ENCODE measurements at regions not wholly inside any gene's neighbourhood (a gene's known extent, or its start where the extent isn't known, plus 50 kb on each side); places are given as distances from the start of the nearest gene placed in this dataset.

- no peaks in the 10 kb centered on the region for H3K36me3 Mint-ChIP-seq (ENCODE audit: insufficient read depth)
- no peak for DNase-seq
- ATAC-seq = no peak
- H3K27me3 Mint-ChIP-seq (ENCODE audit: low read depth) = no peaks in the 10 kb centered on the region
- no peak overlapping the region for H3K4me3 Mint-ChIP-seq
- peaks cover 3% of the 10 kb centered on the region for H3K9me3 Mint-ChIP-seq
- no peaks in the 10 kb centered on the region for H3K4me1 Mint-ChIP-seq (ENCODE audit: low read depth)
Measured at GRCh38 chr18:72119082-72119481, 425.1 kb downstream of the CBLN2 start.

- Mint-ChIP-seq H3K36me3 (ENCODE audit: insufficient read depth) (no peaks in the 10 kb centered on the region), H3K4me1 (ENCODE audit: low read depth) (no peaks in the 10 kb centered on the region), H3K27me3 (ENCODE audit: low read depth) (no peaks in the 10 kb centered on the region), H3K4me3 (no peak overlapping the region), H3K9me3 (peaks cover 5% of the 10 kb centered on the region)
- ATAC-seq (no peak), DNase-seq (no peak)
Measured at GRCh38 chr18:72114801-72115594, 429.1 kb downstream of the CBLN2 start.

DNA sequence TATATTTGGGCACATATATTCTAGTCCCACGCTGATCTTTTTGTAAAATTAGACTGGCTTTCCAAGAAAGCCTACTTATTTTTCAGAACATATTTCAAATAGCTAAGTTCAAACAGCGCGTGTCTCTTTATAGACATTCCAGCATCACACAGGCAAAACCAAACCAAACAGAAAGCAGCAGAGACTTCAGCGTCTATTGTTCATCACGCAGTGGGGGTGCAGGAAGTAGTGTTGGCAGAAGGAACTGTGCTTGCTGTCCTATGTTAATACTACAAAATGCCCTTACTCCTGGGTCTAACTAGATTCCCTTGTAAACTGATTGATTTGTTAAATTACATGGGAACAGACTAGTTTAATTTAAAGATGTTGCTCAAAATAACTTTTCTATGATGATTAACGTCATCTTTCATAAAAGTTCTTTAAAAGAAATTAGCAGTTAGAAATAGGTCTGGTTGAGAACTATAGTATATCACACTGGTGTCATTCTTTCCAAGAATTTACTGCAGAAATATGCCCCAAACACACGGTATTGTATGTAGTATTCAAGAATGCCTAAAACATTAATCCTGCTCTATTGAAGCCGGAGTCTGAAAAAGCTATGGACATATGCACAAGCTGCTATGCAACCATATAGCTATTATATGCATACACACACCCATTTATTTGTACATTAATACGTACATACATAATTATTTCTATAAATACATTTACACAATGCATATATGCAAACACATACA is 436.3 kb downstream of the CBLN2 start:
- Mint-ChIP-seq H3K4me1 (ENCODE audit: low read depth) (no peaks in the 10 kb centered on the region), H3K36me3 (ENCODE audit: insufficient read depth) (no peaks in the 10 kb centered on the region)

GRCh38 chr18:72104851-72105250 is 439.3 kb downstream of the CBLN2 start:
- H3K4me1 Mint-ChIP-seq (ENCODE audit: low read depth) = no peaks in the 10 kb centered on the region
- no peaks in the 10 kb centered on the region for H3K36me3 Mint-ChIP-seq (ENCODE audit: insufficient read depth)
- ATAC-seq = no peak
- no peak for DNase-seq
- no peaks in the 10 kb centered on the region for H3K27me3 Mint-ChIP-seq (ENCODE audit: low read depth)
- no peak overlapping the region for H3K4me3 Mint-ChIP-seq
- peaks cover 7% of the 10 kb centered on the region for H3K9me3 Mint-ChIP-seq

More for the DNA sequence above, 436.3 kb downstream of the CBLN2 start:
- peaks cover 11% of the 10 kb centered on the region for H3K9me3 Mint-ChIP-seq
- DNase-seq = no peak
- no peak overlapping the region for H3K4me3 Mint-ChIP-seq
- H3K27me3 Mint-ChIP-seq (ENCODE audit: low read depth) = no peaks in the 10 kb centered on the region
- no peak for ATAC-seq

GRCh38 chr18:72102412-72102811 is 441.7 kb downstream of the CBLN2 start:
- H3K4me1 Mint-ChIP-seq (ENCODE audit: low read depth) = no peaks in the 10 kb centered on the region
- H3K9me3 Mint-ChIP-seq = no peaks in the 10 kb centered on the region
- DNase-seq (no peak), ATAC-seq (no peak)
- no peak overlapping the region for H3K4me3 Mint-ChIP-seq
- no peaks in the 10 kb centered on the region for H3K36me3 Mint-ChIP-seq (ENCODE audit: insufficient read depth)
- H3K27me3 Mint-ChIP-seq (ENCODE audit: low read depth) = no peaks in the 10 kb centered on the region

- no peaks in the 10 kb centered on the region for H3K36me3 Mint-ChIP-seq (ENCODE audit: insufficient read depth)
Measured at GRCh38 chr18:72100465-72101004, 443.6 kb downstream of the CBLN2 start.

DNA sequence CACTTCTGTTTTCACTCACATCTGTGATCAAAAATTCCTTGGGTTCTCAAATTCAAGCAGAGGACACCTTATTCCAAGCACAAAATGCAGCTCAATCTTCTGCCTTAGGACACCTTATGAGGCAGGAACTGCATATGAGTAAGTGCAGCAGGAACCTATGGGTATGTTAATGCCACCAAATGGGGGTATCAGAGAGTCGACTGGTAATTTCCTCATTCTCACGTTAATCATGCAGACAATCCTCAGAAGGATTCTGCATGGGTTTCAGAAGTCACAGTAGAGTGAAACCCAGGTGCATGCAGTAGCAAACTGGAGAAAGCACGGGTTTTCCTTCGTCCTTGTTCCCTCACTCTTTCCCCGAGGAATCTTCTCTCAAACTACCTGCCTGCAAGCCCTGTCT is 452.8 kb downstream of the CBLN2 start:
- H3K4me1 Mint-ChIP-seq (ENCODE audit: low read depth) = no peaks in the 10 kb centered on the region
- H3K9me3 Mint-ChIP-seq = no peaks in the 10 kb centered on the region
- H3K27me3 Mint-ChIP-seq (ENCODE audit: low read depth) = no peaks in the 10 kb centered on the region
- no peak for DNase-seq
- H3K36me3 Mint-ChIP-seq (ENCODE audit: insufficient read depth) = no peaks in the 10 kb centered on the region
- no peak for ATAC-seq
- H3K4me3 Mint-ChIP-seq = no peak overlapping the region

More at GRCh38 chr18:72100465-72101004, 443.6 kb downstream of the CBLN2 start:
- no peak for DNase-seq
- H3K4me3 Mint-ChIP-seq = no peak overlapping the region
- H3K27me3 Mint-ChIP-seq (ENCODE audit: low read depth) = no peaks in the 10 kb centered on the region
- peaks cover 4% of the 10 kb centered on the region for H3K9me3 Mint-ChIP-seq
- H3K4me1 Mint-ChIP-seq (ENCODE audit: low read depth) = no peaks in the 10 kb centered on the region
- peak in 1 of 2 donors; percentile 27 for ATAC-seq

DNA sequence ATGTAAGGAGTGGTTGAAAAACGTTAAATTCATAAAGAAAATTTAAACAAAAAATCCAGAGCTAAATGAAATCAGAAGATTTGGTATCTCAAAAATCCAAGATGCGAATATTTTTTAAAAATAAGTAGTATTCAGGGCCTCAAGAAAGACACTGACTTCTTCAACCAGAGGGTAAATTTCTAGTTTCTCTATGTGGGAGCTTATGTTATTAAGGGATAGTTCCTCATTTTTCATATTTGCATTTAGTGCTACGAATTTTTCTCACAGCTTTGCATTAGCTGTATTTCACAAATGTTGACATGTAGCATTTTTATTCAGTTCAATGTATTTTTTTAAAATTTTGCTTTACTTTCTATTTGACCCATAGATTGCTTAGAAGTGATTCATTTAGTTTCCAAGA is 454.7 kb downstream of the CBLN2 start:
- H3K27me3 Mint-ChIP-seq (ENCODE audit: low read depth) = no peaks in the 10 kb centered on the region
- no peaks in the 10 kb centered on the region for H3K4me1 Mint-ChIP-seq (ENCODE audit: low read depth)
- ATAC-seq (no peak), DNase-seq (no peak)
- H3K36me3 Mint-ChIP-seq (ENCODE audit: insufficient read depth) = no peaks in the 10 kb centered on the region
- H3K9me3 Mint-ChIP-seq = no peaks in the 10 kb centered on the region
- H3K4me3 Mint-ChIP-seq = no peak overlapping the region

GRCh38 chr18:72086421-72086820 is 457.7 kb downstream of the CBLN2 start:
- no peaks in the 10 kb centered on the region for H3K4me1 Mint-ChIP-seq (ENCODE audit: low read depth)
- ATAC-seq (no peak), DNase-seq (no peak)
- no peak overlapping the region for H3K4me3 Mint-ChIP-seq
- H3K36me3 Mint-ChIP-seq (ENCODE audit: insufficient read depth) = no peaks in the 10 kb centered on the region
- H3K9me3 Mint-ChIP-seq = no peaks in the 10 kb centered on the region
- no peaks in the 10 kb centered on the region for H3K27me3 Mint-ChIP-seq (ENCODE audit: low read depth)

DNA sequence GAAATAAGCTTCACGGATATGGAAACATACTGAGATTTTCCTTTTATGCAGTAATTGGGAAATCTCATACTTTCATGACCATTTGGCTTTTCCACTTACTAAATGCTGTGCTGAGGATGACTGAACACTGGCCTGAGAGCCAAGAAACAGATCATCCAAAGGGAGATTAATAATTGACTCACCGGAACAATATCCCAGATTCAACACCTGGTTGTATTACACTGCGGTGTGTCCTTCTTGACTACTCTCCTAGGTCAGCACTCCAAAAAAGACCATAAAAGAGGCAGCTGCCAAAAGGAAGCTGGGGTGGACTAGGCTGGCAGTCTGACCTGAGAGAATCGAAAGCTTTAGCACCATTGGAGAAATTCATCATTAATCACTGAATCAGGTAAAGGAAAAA is 469.1 kb downstream of the CBLN2 start:
- no peaks in the 10 kb centered on the region for H3K4me1 Mint-ChIP-seq (ENCODE audit: low read depth)

GRCh38 chr18:72063001-72063400 is 481.1 kb downstream of the CBLN2 start:
- H3K27me3 Mint-ChIP-seq (ENCODE audit: low read depth) = no peaks in the 10 kb centered on the region
- H3K4me3 Mint-ChIP-seq = no peak overlapping the region
- H3K9me3 Mint-ChIP-seq = no peaks in the 10 kb centered on the region
- H3K4me1 Mint-ChIP-seq (ENCODE audit: low read depth) = no peaks in the 10 kb centered on the region
- no peak for ATAC-seq
- H3K36me3 Mint-ChIP-seq (ENCODE audit: insufficient read depth) = no peaks in the 10 kb centered on the region
- DNase-seq = no peak

More for the DNA sequence above, 469.1 kb downstream of the CBLN2 start:
- Mint-ChIP-seq H3K36me3 (ENCODE audit: insufficient read depth) (no peaks in the 10 kb centered on the region), H3K4me3 (no peak overlapping the region), H3K9me3 (peaks cover 11% of the 10 kb centered on the region), H3K27me3 (ENCODE audit: low read depth) (no peaks in the 10 kb centered on the region)
- DNase-seq = no peak
- no peak for ATAC-seq

- DNase-seq = no peak
- Mint-ChIP-seq H3K4me3 (no peak overlapping the region), H3K36me3 (ENCODE audit: insufficient read depth) (no peaks in the 10 kb centered on the region), H3K4me1 (ENCODE audit: low read depth) (no peaks in the 10 kb centered on the region), H3K9me3 (no peaks in the 10 kb centered on the region), H3K27me3 (ENCODE audit: low read depth) (no peaks in the 10 kb centered on the region)
- no peak for ATAC-seq
Measured at GRCh38 chr18:72058851-72059250, 485.3 kb downstream of the CBLN2 start.

DNA sequence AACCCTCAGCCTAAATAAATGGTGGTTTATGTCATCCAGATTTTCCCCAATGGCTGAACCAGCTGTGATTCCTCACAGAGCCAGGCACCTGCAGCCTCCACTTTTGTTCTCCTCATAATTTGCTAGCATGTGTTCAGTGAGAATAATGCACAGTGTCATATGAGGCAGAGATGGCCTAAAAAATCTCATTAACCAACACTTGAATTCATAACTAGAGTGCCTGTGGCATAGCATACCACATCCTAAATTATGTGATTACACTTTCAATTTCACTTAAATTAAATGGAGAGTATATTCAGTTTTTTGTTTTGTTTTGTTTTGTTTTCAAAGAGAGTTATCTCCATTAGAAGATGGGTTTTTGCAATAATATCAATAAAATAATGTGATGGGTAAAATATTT is 488.0 kb downstream of the CBLN2 start:
- H3K4me3 Mint-ChIP-seq = no peak overlapping the region
- H3K36me3 Mint-ChIP-seq (ENCODE audit: insufficient read depth) = no peaks in the 10 kb centered on the region
- DNase-seq = no peak
- no peak for ATAC-seq
- H3K27me3 Mint-ChIP-seq (ENCODE audit: low read depth) = no peaks in the 10 kb centered on the region
- H3K4me1 Mint-ChIP-seq (ENCODE audit: low read depth) = no peaks in the 10 kb centered on the region
- peaks cover 4% of the 10 kb centered on the region for H3K9me3 Mint-ChIP-seq

- Mint-ChIP-seq H3K4me1 (ENCODE audit: low read depth) (no peaks in the 10 kb centered on the region), H3K9me3 (no peaks in the 10 kb centered on the region), H3K27me3 (ENCODE audit: low read depth) (no peaks in the 10 kb centered on the region), H3K4me3 (no peak overlapping the region), H3K36me3 (ENCODE audit: insufficient read depth) (no peaks in the 10 kb centered on the region)
- no peak for ATAC-seq
- no peak for DNase-seq
Measured at GRCh38 chr18:72041313-72042032, 502.7 kb downstream of the CBLN2 start.
